ENCODE measurements at regions not wholly inside any gene's neighbourhood (a gene's known extent, or its start where the extent isn't known, plus 50 kb on each side); places are given as distances from the start of the nearest gene placed in this dataset.
A peak's percentile ranks its signal among the peaks of the same experiment; 100 is the strongest.
"Not testable (repeated sequence)": the region's sequence is repeated elsewhere in the genome, so short reads cannot be mapped to it uniquely, and the experiment has no call there.

DNA sequence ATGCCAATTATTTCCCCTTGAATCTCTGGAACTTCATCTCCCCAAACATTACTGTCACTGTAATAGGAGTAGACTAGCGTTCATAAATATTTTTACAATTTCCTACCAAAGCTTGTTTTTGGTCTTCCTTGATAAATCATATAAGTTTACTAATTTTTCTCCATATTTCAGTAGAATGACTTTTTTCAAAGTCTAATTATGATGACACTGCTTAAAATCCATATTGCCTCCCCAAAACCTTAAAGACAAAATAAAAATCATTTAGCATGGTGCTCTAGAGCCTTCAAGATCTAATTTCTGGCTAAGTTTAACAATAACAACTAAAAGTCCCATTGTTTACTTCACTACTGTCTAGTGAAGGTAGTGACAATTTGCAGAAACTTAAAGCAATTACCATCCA is 474.2 kb upstream of the CHRM3 start:
- no peak for DNase-seq (ENCODE audit: low spot score)

GRCh38 chr1:238902752-238903151 is 483.6 kb upstream of the CHRM3 start:
- DNase-seq (ENCODE audit: low spot score): not testable (repeated sequence)

DNA sequence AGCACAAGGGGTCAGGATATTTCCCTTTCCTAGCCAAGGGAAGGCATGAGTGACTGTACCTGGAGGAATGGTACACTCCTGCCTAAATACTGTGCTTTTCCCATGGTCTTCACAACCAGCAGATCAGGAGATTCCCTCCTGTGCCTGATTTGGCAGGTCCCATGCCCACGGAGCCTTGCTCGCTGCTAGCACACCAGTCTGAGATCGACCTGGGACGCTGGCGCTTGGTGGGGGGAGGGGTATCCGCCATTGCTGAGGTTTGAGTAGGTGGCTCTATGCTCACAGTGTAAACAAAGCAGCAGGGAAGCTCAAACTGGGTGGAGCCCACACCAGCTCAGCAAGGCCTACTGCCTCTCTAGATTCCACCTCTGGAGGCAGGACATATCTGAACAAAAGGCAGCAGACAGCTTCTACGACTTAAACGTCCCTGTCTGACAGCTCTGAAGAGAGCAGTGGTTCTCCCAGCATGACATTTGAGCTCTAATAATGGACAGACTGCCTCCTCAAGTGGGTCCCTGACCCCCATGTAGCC is 486.0 kb upstream of the CHRM3 start:
- DNase-seq (ENCODE audit: low spot score): no peak

DNA sequence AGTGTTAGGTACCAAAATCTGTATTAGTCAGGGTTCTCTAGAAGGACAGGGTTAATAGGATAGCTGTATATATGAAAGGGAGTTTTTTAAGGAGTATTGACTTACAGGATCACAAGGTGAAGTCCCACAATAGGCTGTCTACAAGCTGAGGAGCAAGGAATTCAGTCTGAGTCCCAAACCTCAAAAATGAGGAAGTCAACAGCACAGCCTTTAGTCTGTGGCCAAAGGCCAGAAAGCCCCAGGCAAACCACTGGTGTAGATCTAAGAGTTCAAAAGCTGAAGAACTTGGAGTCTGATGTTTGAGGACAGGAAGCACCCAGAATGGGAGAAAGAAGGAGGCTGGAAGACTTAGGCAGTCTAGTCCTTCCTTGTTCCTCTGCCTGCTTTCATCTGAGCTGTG is 487.5 kb upstream of the CHRM3 start:
- peak; percentile 80 for DNase-seq (ENCODE audit: low spot score)

DNA sequence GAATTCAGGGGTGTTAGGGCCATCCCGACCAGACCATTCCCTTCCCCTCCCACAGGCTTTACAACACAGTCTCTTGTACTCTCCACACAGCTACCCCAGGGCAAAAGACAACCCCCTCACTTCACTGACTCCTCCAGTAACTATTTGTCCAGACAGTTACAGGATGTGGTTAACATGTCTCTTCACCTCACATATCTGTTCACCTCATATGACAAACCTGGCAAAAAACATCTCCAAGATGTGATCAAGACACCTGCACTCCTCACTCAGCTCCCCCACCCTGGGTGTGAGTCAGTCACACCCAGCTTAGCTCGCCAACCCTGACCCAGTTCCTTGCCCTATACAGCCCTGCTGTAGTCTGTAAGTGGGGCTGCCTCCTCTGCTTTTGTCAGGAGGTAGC is 490.5 kb upstream of the CHRM3 start:
- peak; percentile 92 for DNase-seq (ENCODE audit: low spot score)

DNA sequence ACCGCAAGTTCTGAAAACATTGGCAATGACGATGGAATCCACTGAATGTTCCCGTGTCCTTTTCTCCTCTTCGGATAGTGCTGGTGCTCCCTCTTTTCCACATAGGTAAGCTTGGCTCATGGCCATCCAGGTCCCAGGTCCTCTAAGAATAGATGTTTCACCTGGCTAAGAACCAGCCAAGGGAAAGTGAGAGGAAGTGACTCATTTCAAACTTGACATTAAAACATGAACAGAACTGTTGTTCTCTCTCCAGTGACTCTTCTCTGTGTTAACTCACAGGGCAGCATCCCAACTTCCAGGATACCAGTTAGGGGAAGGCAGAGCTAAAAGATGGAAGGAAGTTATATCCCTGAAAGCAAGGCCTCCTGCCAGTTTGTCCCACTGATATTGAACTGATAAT is 493.8 kb upstream of the CHRM3 start:
- peak; percentile 88 for DNase-seq (ENCODE audit: low spot score)

- DNase-seq (ENCODE audit: low spot score): no peak
Observed at GRCh38 chr1:238861342-238862066, 524.9 kb upstream of the CHRM3 start.

DNA sequence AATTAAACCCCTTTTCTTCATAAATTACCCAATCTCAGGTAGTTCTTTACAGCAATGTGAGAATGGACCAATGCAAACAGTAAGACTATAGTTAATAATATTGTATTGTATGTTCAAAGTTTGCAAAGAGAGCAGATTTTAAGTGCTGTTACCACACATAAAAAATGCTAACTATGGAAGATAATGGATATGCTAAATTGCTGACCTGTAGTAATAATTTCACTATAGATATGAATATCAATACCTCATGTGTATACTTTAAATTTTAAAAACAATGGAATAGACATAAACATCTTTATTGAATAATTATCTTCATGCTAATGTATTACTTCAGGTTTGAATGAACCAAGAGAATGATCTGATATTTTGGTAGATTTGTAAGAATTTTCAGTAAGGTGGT is 552.4 kb upstream of the CHRM3 start:
- DNase-seq (ENCODE audit: low spot score): no peak

DNA sequence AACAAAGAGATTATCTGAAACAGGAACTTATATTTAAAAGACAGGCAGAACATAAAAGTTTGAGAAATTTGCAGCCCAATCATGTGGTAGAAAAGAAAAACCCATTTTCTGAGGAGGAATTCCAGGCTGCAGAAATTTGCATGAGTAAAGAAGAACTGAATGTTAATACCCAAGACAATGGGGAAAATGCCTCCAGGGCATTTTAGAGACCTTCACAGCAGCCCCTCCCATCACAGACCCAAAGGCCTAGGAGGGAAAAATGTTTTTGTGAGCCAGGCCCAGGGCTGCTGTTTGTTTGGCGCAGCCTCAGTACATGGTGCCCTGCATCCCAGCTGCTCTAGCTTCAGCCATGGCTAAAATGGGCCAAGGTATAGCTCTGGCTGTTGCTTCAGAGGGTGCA is 554.3 kb upstream of the CHRM3 start:
- no peak for DNase-seq (ENCODE audit: low spot score)

- no peak for DNase-seq (ENCODE audit: low spot score)
Observed at GRCh38 chr1:238830036-238830611, 556.2 kb upstream of the CHRM3 start.

GRCh38 chr1:238826891-238827290 is 559.5 kb upstream of the CHRM3 start:
- no peak for DNase-seq (ENCODE audit: low spot score)

GRCh38 chr1:238823416-238823815 is 563.0 kb upstream of the CHRM3 start:
- DNase-seq (ENCODE audit: low spot score): no peak

DNA sequence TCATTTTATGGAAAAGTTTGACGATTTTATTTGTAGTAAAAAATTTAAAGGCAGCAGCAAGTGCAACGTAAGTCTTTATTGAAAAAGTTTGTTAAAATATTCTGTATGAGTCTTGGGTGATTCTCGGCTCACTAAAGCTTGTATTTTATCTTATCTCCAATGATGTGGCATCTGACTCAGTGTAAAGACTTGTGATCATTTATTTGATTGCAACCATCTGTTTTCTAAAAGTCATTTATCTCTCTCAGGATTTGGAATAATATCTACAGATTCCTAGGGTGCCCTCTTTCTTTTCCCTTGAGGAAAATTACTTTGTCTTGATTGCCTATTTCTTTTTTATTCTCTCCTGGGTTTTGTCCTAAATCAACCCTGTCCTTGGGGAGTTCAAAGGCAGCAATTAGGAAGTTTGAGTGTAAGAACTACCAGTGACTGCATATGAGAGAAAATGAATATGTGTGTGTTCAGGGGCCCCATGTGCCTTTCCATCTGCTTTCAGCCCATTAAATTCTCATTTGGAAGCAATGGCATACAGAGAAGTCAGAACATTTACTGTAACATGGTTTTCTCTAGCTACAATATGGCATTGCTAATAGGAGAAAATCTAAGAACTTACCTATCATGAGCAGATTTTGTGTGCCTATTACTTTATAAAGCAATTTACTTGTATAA is 575.0 kb upstream of the CHRM3 start:
- no peak for DNase-seq (ENCODE audit: low spot score)

- no peak for DNase-seq (ENCODE audit: low spot score)
Observed at GRCh38 chr1:238790882-238791281, 595.5 kb upstream of the CHRM3 start.

- DNase-seq (ENCODE audit: low spot score): no peak
Observed at GRCh38 chr1:238789916-238790667, 596.3 kb upstream of the CHRM3 start.

DNA sequence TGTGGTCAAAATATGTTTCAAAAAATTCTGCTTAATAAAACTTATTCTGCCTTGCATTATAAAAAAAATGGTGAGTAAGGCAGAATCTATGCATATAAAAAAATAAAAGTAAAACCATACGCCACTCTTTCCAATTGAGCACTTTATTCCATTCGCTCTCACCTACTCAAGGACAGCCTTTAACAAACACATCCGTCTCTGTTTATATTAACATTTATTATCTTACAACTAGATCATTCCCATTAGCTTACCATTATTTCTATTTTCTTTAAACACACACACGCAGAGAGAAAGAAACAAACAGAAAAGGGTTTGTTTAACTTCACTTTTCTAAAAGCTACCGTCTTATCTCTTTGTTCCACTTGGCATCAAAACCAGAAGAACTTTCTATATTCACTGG is 598.9 kb upstream of the CHRM3 start:
- DNase-seq (ENCODE audit: low spot score): no peak

GRCh38 chr1:238783633-238784032 is 602.7 kb upstream of the CHRM3 start:
- DNase-seq (ENCODE audit: low spot score): no peak

GRCh38 chr1:238779716-238780115 is 606.7 kb upstream of the CHRM3 start:
- DNase-seq (ENCODE audit: low spot score): peak; percentile 17

- DNase-seq (ENCODE audit: low spot score): no peak
Observed at GRCh38 chr1:238778113-238778512, 608.3 kb upstream of the CHRM3 start.

DNA sequence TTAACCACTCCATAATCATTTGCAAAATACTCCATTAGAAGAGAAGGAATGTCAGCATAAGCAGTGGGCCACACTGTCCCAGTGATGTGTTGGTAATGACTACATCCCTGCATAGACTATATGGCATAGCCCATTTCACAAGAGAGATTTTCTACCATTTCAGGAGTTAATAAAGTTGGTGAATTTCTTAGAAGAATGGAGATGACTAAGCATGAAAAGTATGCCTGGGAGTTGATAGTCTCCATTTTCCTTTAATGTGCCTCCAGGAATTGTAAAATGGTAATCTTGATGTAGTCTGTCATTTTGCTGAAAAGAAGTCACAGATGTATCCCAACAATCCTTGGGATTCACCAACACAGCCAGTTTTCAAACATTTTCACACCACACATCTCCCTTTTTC is 608.8 kb upstream of the CHRM3 start:
- DNase-seq (ENCODE audit: low spot score): peak; percentile 2

DNA sequence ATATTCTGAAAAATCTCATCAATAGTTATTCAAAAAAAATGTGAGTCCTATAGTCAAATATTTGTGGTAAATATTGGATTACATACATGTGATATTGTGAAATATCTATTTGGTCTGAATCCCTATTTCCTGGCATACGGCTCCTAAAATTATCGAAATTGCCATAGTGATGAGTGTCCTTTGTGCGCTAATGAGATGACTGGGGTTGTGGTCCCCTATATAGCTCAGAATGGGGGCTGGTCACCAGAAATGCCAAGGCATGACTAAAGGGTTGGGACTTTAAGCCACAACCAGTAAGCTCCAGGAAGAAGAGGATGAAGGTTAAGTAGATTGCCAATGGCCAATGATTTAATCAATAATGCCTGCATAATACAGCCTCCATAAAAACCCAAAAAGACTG is 610.2 kb upstream of the CHRM3 start:
- DNase-seq (ENCODE audit: low spot score): no peak

DNA sequence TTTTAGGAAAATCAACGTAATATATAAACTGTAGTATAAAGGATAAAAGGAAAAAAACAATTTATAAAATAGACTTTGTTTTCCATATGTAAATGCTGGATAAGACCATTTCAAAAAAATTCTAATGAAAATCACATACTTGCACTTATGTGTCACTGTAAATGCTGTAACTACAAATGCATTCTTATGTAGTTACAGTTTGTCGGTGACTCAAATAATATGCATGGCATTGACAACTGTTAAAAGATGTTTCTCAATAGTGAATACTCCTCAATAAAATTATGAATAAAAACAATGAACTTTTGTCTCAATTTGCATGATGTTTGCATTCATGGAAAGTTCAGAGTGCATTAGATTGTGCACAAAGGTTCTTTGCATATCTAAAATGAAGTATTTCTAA is 614.0 kb upstream of the CHRM3 start:
- no peak for DNase-seq (ENCODE audit: low spot score)

- DNase-seq (ENCODE audit: low spot score): no peak
Observed at GRCh38 chr1:238767321-238767720, 619.0 kb upstream of the CHRM3 start.
